GM23338 (cell line): ENCODE measurements at regions not wholly inside any gene's neighbourhood (a gene's known extent, or its start where the extent isn't known, plus 50 kb on each side); places are given as distances from the start of the nearest gene placed in this dataset.
A peak's percentile ranks its signal among the peaks of the same experiment; 100 is the strongest.

Experiments used
- ATAC-seq: fragments of 200-7000 bp; cut with Tn5 transposase; 3 replicates; pipeline ENCODE4 v1.9.1; 2020
- DNase-seq: peaks from one replicate; pipeline ENCODE4 v3.0.0-alpha.2; 2015; ENCODE audit warnings: low spot score
- H2AFZ ChIP-seq: fragments of 200-600 bp; sonication (generic); 2 replicates; pipeline ENCODE4 v1.8.0; 2016; ENCODE audit warnings: antibody characterized with exemption, mild to moderate bottlenecking, moderate library complexity
- H3F3A ChIP-seq: fragments of 200-600 bp; sonication (generic); replicated peaks from 2 replicates; pipeline ENCODE4 v1.8.0; 2017; ENCODE audit warnings: antibody characterized with exemption, mixed run types, low read depth
- H3K27ac ChIP-seq: fragments of 200-600 bp; sonication (generic); 2 replicates; pipeline ENCODE4 v1.6.1; 2016; ENCODE audit warnings: low read depth
- H3K27me3 ChIP-seq: fragments of 200-600 bp; sonication (generic); 2 replicates; pipeline ENCODE4 v1.8.0; 2016; ENCODE audit warnings: mild to moderate bottlenecking, mixed run types, moderate library complexity; ENCODE audit not compliant: insufficient read depth
- H3K36me3 ChIP-seq: fragments of 200-600 bp; sonication (generic); 2 replicates; pipeline ENCODE4 v1.8.0; 2016; ENCODE audit warnings: mild to moderate bottlenecking; ENCODE audit not compliant: insufficient read depth
- H3K4me1 ChIP-seq: fragments of 200-600 bp; sonication (generic); 2 replicates; pipeline ENCODE4 v1.8.0; 2016; ENCODE audit warnings: mild to moderate bottlenecking, moderate library complexity; ENCODE audit not compliant: insufficient read depth
- H3K4me2 ChIP-seq: fragments of 200-600 bp; sonication (generic); 2 replicates; pipeline ENCODE4 v1.7.1; 2017; ENCODE audit warnings: mixed run types
- H3K4me3 ChIP-seq: fragments of 200-600 bp; sonication (generic); 2 replicates; pipeline ENCODE4 v1.6.1; 2016; ENCODE audit warnings: mixed run types
- H3K79me2 ChIP-seq: fragments of 200-600 bp; sonication (generic); replicated peaks from 2 replicates; pipeline ENCODE4 v1.8.0; 2017; ENCODE audit warnings: mild to moderate bottlenecking; ENCODE audit not compliant: insufficient read depth
- H3K9me2 ChIP-seq: fragments of 200-600 bp; sonication (generic); 2 replicates; pipeline ENCODE4 v1.8.0; 2017; ENCODE audit not compliant: insufficient read depth
- H4K20me1 ChIP-seq: fragments of 200-600 bp; sonication (generic); replicated peaks from 2 replicates; pipeline ENCODE4 v1.8.0; 2017; ENCODE audit warnings: mild to moderate bottlenecking; ENCODE audit not compliant: insufficient read depth
- H3K27ac Mint-ChIP-seq: 2 replicates; pipeline ENCODE4 v1.8.0; 2020; ENCODE audit warnings: inconsistent platforms, mild to moderate bottlenecking, moderate library complexity, mixed read lengths
- H3K27me3 Mint-ChIP-seq: 3 replicates; pipeline ENCODE4 v1.8.0; 2022; ENCODE audit warnings: low read depth, mild to moderate bottlenecking, moderate library complexity, mixed read lengths, inconsistent platforms; ENCODE audit not compliant: insufficient read depth, poor library complexity
- H3K36me3 Mint-ChIP-seq: 3 replicates; pipeline ENCODE4 v1.8.0; 2021; ENCODE audit warnings: low read depth, mild to moderate bottlenecking, inconsistent platforms, moderate library complexity, mixed read lengths
- H3K4me1 Mint-ChIP-seq: 3 replicates; pipeline ENCODE4 v1.8.0; 2020; ENCODE audit warnings: mild to moderate bottlenecking, inconsistent platforms, mixed read lengths
- H3K4me3 Mint-ChIP-seq: 3 replicates; pipeline ENCODE4 v1.8.0; 2021; ENCODE audit warnings: moderate library complexity, mild to moderate bottlenecking, inconsistent platforms, mixed read lengths
- H3K9me3 Mint-ChIP-seq: 3 replicates; pipeline ENCODE4 v1.8.0; 2020; ENCODE audit warnings: moderate library complexity, mild to moderate bottlenecking, inconsistent platforms, mixed read lengths
- CTCF ChIP-seq, 2 experiments: fragments of 200-600 bp in 1 of 2; sonication (generic) in 1 of 2; conservative IDR thresholded peaks; 2 replicates each; pipeline versions ENCODE4 v1.5.1 to v1.6.1; 2016 to 2017; ENCODE audit warnings: antibody characterized with exemption in 2 of 2, low read depth in 2 of 2, mild to moderate bottlenecking in 2 of 2, moderate library complexity in 1 of 2
- ETS1 ChIP-seq: IDR thresholded peaks from 2 replicates; pipeline ENCODE4 v1.6.1; 2016; ENCODE audit warnings: antibody characterized with exemption
- EZH2 ChIP-seq: fragments of 200-600 bp; sonication (generic); IDR thresholded peaks from one replicate; pipeline ENCODE4 v1.8.0; 2017; ENCODE audit warnings: antibody characterized with exemption, mild to moderate bottlenecking, low read depth; ENCODE audit not compliant: unreplicated experiment
- NANOG ChIP-seq: IDR thresholded peaks from 2 replicates; pipeline ENCODE4 v1.6.1; 2016; ENCODE audit warnings: antibody characterized with exemption, borderline replicate concordance
- REST ChIP-seq: IDR thresholded peaks from one replicate; pipeline ENCODE4 v1.6.1; 2018; ENCODE audit warnings: antibody characterized with exemption; ENCODE audit not compliant: unreplicated experiment
- ZNF331 ChIP-seq: fragments of 250-450 bp; sonication (Bioruptor Pico); IDR thresholded peaks from 2 replicates; pipeline ENCODE4 v1.5.0; 2020; ENCODE audit warnings: low read depth, mild to moderate bottlenecking, moderate library complexity

- no peak for TF ChIP-seq REST
Observed at GRCh38 chr14:21921453-21921852, 247.8 kb upstream of the OR4E1 start (continued).

DNA sequence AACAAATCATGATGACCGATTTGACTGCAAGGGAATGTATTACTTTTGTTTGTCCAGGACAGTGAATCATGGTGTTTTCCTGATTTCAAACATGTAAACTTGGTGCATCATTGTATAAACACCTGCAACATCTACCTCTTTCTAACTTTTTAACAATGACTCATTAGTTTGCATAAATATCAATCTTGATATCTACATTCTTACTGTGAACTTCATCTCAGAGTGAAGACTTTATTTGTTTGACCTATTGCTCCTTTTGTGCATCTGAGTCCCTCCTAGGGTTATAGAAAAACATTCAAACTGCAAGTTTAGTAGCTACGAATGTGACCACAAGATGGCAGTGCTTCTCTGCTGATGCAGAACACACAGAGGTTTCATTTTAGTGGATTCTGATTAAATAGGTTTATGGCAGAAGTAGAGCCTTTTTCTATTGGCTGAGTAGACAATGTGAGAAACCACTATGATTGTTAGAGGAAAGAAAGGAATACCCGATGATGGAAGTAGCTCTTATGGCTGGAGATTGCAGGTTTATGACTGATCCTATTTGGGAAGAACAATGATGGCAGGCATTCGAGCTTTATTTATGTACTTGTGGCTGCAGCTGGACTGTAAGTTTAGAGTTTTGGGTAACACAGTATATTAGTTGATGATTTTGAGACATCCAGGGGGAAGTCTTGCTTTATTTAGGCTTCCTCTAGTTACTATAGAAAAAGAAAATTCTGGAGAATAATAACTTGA lies 244.2 kb upstream of the OR4E1 start:
- Mint-ChIP-seq H3K4me3 (no peak overlapping the region), H3K4me1 (peaks cover 2% of the 10 kb centered on the region; the same call in 1 of the 3 replicates), H3K27me3 (peaks cover 3% of the 10 kb centered on the region), H3K9me3 (no peaks in the 10 kb centered on the region), H3K36me3 (no peaks in the 10 kb centered on the region), H3K27ac (no peak overlapping the region)
- Histone ChIP-seq H3K9me2 (no peaks in the 10 kb centered on the region), H2AFZ (no peak overlapping the region), H3K27ac (no peak overlapping the region), H3K4me2 (no peak overlapping the region), H3K27me3 (no peaks in the 10 kb centered on the region), H3K79me2 (no peaks in the 10 kb centered on the region), H3K4me1 (no peaks in the 10 kb centered on the region), H3K36me3 (no peaks in the 10 kb centered on the region), H3F3A (no peaks in the 10 kb centered on the region), H4K20me1 (no peaks in the 10 kb centered on the region), H3K4me3 (no peak overlapping the region)
- peak; percentile 71 for ATAC-seq
- DNase-seq: peak; percentile 83
- TF ChIP-seq CTCF (conservative IDR thresholded peaks at IDR 0.05; ENCODE audit: low read depth in 2 of 2): peak; percentile 79 to 97
- TF ChIP-seq ETS1: no peak

DNA sequence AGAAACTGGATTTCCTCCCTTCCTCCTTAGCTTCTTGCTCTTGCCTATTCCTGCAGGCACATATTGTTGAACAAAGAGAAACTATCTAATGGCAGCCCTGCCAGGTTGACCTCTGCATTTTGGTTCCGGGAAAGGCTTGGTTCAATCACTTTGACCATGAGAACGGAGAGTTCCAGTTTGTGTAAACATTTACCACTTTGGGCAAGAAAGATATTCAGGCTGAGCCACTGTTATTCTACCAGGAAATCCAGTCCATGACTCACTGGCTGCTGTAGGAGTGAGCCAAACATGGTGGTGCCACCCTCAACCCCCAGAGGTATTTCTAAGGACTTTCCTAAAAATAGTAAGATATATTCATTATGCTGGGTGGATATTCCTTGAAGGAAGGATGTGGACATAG lies 242.2 kb upstream of the OR4E1 start:
- H3K4me1 ChIP-seq: no peaks in the 10 kb centered on the region
- H3K27ac ChIP-seq: no peak overlapping the region
- no peaks in the 10 kb centered on the region for H3K36me3 Mint-ChIP-seq
- H3K4me3 Mint-ChIP-seq: no peak overlapping the region
- no peaks in the 10 kb centered on the region for H4K20me1 ChIP-seq
- no peaks in the 10 kb centered on the region for H3K9me2 ChIP-seq
- H2AFZ ChIP-seq: no peak overlapping the region
- DNase-seq: no peak
- no peak for TF ChIP-seq EZH2
- TF ChIP-seq ZNF331 (CRISPR knock-in tag): no peak
- no peak for TF ChIP-seq NANOG
- no peak overlapping the region for H3K27ac Mint-ChIP-seq
- H3K36me3 ChIP-seq: no peaks in the 10 kb centered on the region
- H3K4me3 ChIP-seq: no peak overlapping the region
- H3K9me3 Mint-ChIP-seq: no peaks in the 10 kb centered on the region
- H3K79me2 ChIP-seq: no peaks in the 10 kb centered on the region
- H3K4me2 ChIP-seq: no peak overlapping the region
- ATAC-seq: no peak
- peaks cover 3% of the 10 kb centered on the region for H3K27me3 Mint-ChIP-seq
- H3K4me1 Mint-ChIP-seq: peaks cover 2% of the 10 kb centered on the region; the same call in 1 of the 3 replicates
- H3K27me3 ChIP-seq: no peaks in the 10 kb centered on the region
- no peaks in the 10 kb centered on the region for H3F3A ChIP-seq
